ENCODE measurements at regions not wholly inside any gene's neighbourhood (a gene's known extent, or its start where the extent isn't known, plus 50 kb on each side); places are given as distances from the start of the nearest gene placed in this dataset.

GRCh38 chr4:36921476-36922216 is 322.9 kb upstream of the NWD2 start:
- no peak for DNase-seq (ENCODE audit: low read depth in 4 of 4, low spot score in 1 of 4)

- DNase-seq (ENCODE audit: low read depth in 4 of 4, low spot score in 1 of 4), result no peak
Observed at GRCh38 chr4:36930562-36931111, 313.9 kb upstream of the NWD2 start.

- no peak for DNase-seq (ENCODE audit: low read depth in 4 of 4, low spot score in 1 of 4)
Observed at GRCh38 chr4:36944232-36944631, 300.3 kb upstream of the NWD2 start.

GRCh38 chr4:36961420-36961819 is 283.1 kb upstream of the NWD2 start:
- no peak for DNase-seq (ENCODE audit: low read depth in 4 of 4, low spot score in 1 of 4)

GRCh38 chr4:36966756-36967460 is 277.6 kb upstream of the NWD2 start:
- no peak for DNase-seq (ENCODE audit: low read depth in 4 of 4, low spot score in 1 of 4)

- DNase-seq (ENCODE audit: low read depth in 4 of 4, low spot score in 1 of 4), result no peak
Observed at GRCh38 chr4:36979533-36979932, 265.0 kb upstream of the NWD2 start.

- DNase-seq (ENCODE audit: low read depth in 4 of 4, low spot score in 1 of 4), result no peak
Observed at GRCh38 chr4:36990128-36990872, 254.2 kb upstream of the NWD2 start.

GRCh38 chr4:36997727-36998126 is 246.8 kb upstream of the NWD2 start:
- no peak for DNase-seq (ENCODE audit: low read depth in 4 of 4, low spot score in 1 of 4)

GRCh38 chr4:37000281-37000680 is 244.3 kb upstream of the NWD2 start:
- no peak for DNase-seq (ENCODE audit: low read depth in 4 of 4, low spot score in 1 of 4)

- DNase-seq (ENCODE audit: low read depth in 4 of 4, low spot score in 1 of 4), result no peak
Observed at GRCh38 chr4:37001688-37002436, 242.7 kb upstream of the NWD2 start.

GRCh38 chr4:37002625-37003024 is 241.9 kb upstream of the NWD2 start:
- DNase-seq (ENCODE audit: low read depth in 4 of 4, low spot score in 1 of 4), result no peak

GRCh38 chr4:37008199-37008598 is 236.3 kb upstream of the NWD2 start:
- no peak for DNase-seq (ENCODE audit: low read depth in 4 of 4, low spot score in 1 of 4)

GRCh38 chr4:37014584-37014983 is 230.0 kb upstream of the NWD2 start:
- no peak for DNase-seq (ENCODE audit: low read depth in 4 of 4, low spot score in 1 of 4)

GRCh38 chr4:37015391-37015790 is 229.2 kb upstream of the NWD2 start:
- DNase-seq (ENCODE audit: low read depth in 4 of 4, low spot score in 1 of 4), result no peak

GRCh38 chr4:37023504-37023903 is 221.0 kb upstream of the NWD2 start:
- DNase-seq (ENCODE audit: low read depth in 4 of 4, low spot score in 1 of 4), result no peak

GRCh38 chr4:37023996-37024395 is 220.5 kb upstream of the NWD2 start:
- DNase-seq (ENCODE audit: low read depth in 4 of 4, low spot score in 1 of 4), result no peak

- DNase-seq (ENCODE audit: low read depth in 4 of 4, low spot score in 1 of 4), result no peak
Observed at GRCh38 chr4:37040816-37041215, 203.7 kb upstream of the NWD2 start.

GRCh38 chr4:37043342-37043741 is 201.2 kb upstream of the NWD2 start:
- no peak for DNase-seq (ENCODE audit: low read depth in 4 of 4, low spot score in 1 of 4)

GRCh38 chr4:37051111-37051510 is 193.4 kb upstream of the NWD2 start:
- no peak for DNase-seq (ENCODE audit: low read depth in 4 of 4, low spot score in 1 of 4)

- DNase-seq (ENCODE audit: low read depth in 4 of 4, low spot score in 1 of 4), result no peak
Observed at GRCh38 chr4:37051866-37052265, 192.7 kb upstream of the NWD2 start.

- DNase-seq (ENCODE audit: low read depth in 4 of 4, low spot score in 1 of 4), result no peak
Observed at GRCh38 chr4:37054531-37055077, 189.9 kb upstream of the NWD2 start.
